ENCODE measurements at regions not wholly inside any gene's neighbourhood (a gene's known extent, or its start where the extent isn't known, plus 50 kb on each side); places are given as distances from the start of the nearest gene placed in this dataset.

- intact Hi-C loops (cut with micrococcal nuclease), result no loop called here
- ChIA-PET CTCF (ENCODE audit: partially characterized antibody) (no interaction called here), POLR2A (ENCODE audit: partially characterized antibody) (no interaction called here)
- Histone ChIP-seq H3K4me3 (ENCODE audit: low read length in 2 of 2) (no peak overlapping the region), H3K36me3 (ENCODE audit: insufficient read depth, low read length) (no peaks in the 10 kb centered on the region), H3K27me3 (ENCODE audit: insufficient read depth, low read length) (no peaks in the 10 kb centered on the region), H3K27ac (ENCODE audit: low read depth, low read length) (no peak overlapping the region), H3K4me1 (ENCODE audit: insufficient read depth, low read length) (no peaks in the 10 kb centered on the region), H3K9me3 (ENCODE audit: control insufficient read depth in 1 of 2, low read length in 2 of 2) (no peaks in the 10 kb centered on the region)
- DNase-seq, result no peak
- Mint-ChIP-seq H3K9me3 (no peaks in the 10 kb centered on the region), H3K27ac (no peak overlapping the region), H3K4me3 (no peak overlapping the region), H3K27me3 (peaks cover 7 to 8% of the 10 kb centered on the region in 2 donors), H3K36me3 (no peaks in the 10 kb centered on the region), H3K4me1 (no peaks in the 10 kb centered on the region)
These were observed 142.0 kb upstream of the NPY start for GRCh38 chr7:24141874-24142509.

DNA sequence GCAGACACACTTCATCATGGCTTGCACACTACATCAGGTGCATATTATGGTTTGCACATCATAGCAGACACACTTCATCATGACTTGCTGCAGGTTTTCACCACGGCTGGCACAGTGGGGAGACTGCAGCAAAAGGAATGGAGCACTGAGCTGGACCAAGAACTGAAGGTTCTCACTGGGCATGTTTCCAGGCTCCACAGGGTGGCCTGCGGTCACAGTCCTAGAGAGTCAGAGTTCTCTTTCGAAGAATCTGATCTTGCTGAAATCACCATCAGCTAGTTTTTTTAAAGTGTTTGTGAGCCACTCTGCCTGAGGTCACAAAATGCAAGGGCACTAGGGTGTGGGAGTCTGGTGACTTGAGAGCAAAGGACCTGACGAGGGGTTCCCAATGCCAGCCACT, 140.4 kb upstream of the NPY start:
- no peak for DNase-seq

DNA sequence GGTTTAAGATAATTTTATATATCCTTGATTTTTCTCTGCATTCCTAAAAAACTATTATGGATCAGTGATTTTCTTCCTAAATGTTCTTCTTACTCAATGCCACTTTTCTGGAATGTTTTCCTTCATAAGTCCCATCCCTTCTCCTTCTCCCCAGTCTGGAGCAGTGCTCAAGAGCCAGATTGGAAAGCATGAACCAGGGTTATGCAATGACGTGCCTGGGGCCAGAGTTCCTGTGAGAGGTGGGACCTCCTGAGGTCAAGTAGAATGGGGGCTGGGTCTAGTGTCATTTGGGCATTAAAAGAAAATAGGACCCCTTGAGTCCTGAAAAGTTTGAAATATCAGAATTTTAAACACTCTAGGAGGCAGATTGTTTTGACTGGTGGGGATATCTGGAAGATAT, 132.0 kb upstream of the NPY start:
- Mint-ChIP-seq H3K27ac (no peak overlapping the region), H3K4me1 (no peaks in the 10 kb centered on the region), H3K9me3 (peaks cover 0 to 25% (median 15%) of the 10 kb centered on the region in 8 donors), H3K36me3 (no peaks in the 10 kb centered on the region), H3K4me3 (no peak overlapping the region), H3K27me3 (peaks cover 4 to 13% of the 10 kb centered on the region in 2 donors)
- intact Hi-C loops (cut with micrococcal nuclease), result no loop called here
- Histone ChIP-seq H3K4me1 (ENCODE audit: insufficient read depth, low read length) (no peaks in the 10 kb centered on the region), H3K4me3 (ENCODE audit: low read length in 2 of 2) (no peak overlapping the region), H3K36me3 (ENCODE audit: insufficient read depth, low read length) (no peaks in the 10 kb centered on the region), H3K27ac (ENCODE audit: low read depth, low read length) (no peak overlapping the region), H3K27me3 (ENCODE audit: insufficient read depth, low read length) (no peaks in the 10 kb centered on the region), H3K9me3 (ENCODE audit: control insufficient read depth in 1 of 2, low read length in 2 of 2) (no peaks in the 10 kb centered on the region)
- ChIA-PET CTCF (ENCODE audit: partially characterized antibody) (no interaction called here), POLR2A (ENCODE audit: partially characterized antibody) (no interaction called here)
- DNase-seq, result no peak

More for the DNA sequence above, 140.4 kb upstream of the NPY start:
- ChIA-PET CTCF (ENCODE audit: partially characterized antibody) (no interaction called here), POLR2A (ENCODE audit: partially characterized antibody) (no interaction called here)
- no peak overlapping the region for H3K4me3 ChIP-seq (ENCODE audit: low read length in 2 of 2)
- Mint-ChIP-seq H3K4me1 (no peaks in the 10 kb centered on the region), H3K4me3 (no peak overlapping the region), H3K36me3 (no peaks in the 10 kb centered on the region), H3K9me3 (no peaks in the 10 kb centered on the region), H3K27ac (no peak overlapping the region), H3K27me3 (peaks cover 4 to 9% of the 10 kb centered on the region in 2 donors)
- no peaks in the 10 kb centered on the region for H3K27me3 ChIP-seq (ENCODE audit: insufficient read depth, low read length)
- no peak overlapping the region for H3K27ac ChIP-seq (ENCODE audit: low read depth, low read length)
- no peaks in the 10 kb centered on the region for H3K36me3 ChIP-seq (ENCODE audit: insufficient read depth, low read length)
- no peaks in the 10 kb centered on the region for H3K9me3 ChIP-seq (ENCODE audit: control insufficient read depth in 1 of 2, low read length in 2 of 2)
- intact Hi-C loops (cut with micrococcal nuclease), result no loop called here
- H3K4me1 ChIP-seq (ENCODE audit: insufficient read depth, low read length), result no peaks in the 10 kb centered on the region

- ChIA-PET CTCF (ENCODE audit: partially characterized antibody) (no interaction called here), POLR2A (ENCODE audit: partially characterized antibody) (interaction anchor here (0.9 kb wide), 1 partner anchor 9 kb away, joined by 3 read pairs; no protein-coding TSS in a partner anchor)
- Mint-ChIP-seq H3K9me3 (peaks cover 0 to 25% (median 15%) of the 10 kb centered on the region in 8 donors), H3K4me1 (no peaks in the 10 kb centered on the region), H3K36me3 (no peaks in the 10 kb centered on the region), H3K27me3 (peaks cover 3 to 12% of the 10 kb centered on the region in 2 donors), H3K27ac (no peak overlapping the region), H3K4me3 (no peak overlapping the region)
- Histone ChIP-seq H3K9me3 (ENCODE audit: control insufficient read depth in 1 of 2, low read length in 2 of 2) (no peaks in the 10 kb centered on the region), H3K36me3 (ENCODE audit: insufficient read depth, low read length) (no peaks in the 10 kb centered on the region), H3K4me1 (ENCODE audit: insufficient read depth, low read length) (no peaks in the 10 kb centered on the region), H3K27ac (ENCODE audit: low read depth, low read length) (no peak overlapping the region), H3K27me3 (ENCODE audit: insufficient read depth, low read length) (no peaks in the 10 kb centered on the region), H3K4me3 (ENCODE audit: low read length in 2 of 2) (no peak overlapping the region)
- DNase-seq, result no peak
- intact Hi-C loops (cut with micrococcal nuclease), result no loop called here
These were observed 131.6 kb upstream of the NPY start for GRCh38 chr7:24152356-24152755.

DNA sequence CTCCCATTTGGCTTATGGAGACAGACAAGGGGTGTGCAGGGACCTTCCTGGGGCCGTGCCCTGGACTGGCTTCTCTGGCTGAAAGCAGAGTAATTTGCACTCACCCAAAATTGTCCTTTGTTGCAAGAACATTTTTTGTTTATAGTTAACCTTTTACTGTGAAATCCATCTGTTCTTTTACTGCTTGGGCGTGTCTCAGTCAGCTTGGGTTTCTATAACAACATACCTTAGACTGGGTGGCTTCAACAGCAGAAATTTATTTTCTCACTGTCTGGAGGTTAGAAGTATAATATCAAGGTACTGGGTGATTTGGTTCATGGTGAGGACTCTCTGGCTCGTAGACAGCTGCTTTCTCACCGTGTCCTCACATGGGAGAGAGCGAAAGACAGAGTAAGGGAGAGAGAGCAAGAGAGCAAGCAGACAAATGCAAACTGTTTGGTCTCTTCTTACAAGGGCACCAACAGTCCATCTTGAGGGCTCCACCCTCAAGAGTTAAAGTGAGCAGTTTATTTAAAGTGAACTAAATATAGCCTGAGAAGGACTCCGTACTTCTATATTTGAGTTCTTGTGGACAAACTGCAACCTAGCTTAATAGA, 131.0 kb upstream of the NPY start:
- no peaks in the 10 kb centered on the region for H3K36me3 ChIP-seq (ENCODE audit: insufficient read depth, low read length)
- no peaks in the 10 kb centered on the region for H3K27me3 ChIP-seq (ENCODE audit: insufficient read depth, low read length)
- Mint-ChIP-seq H3K4me3 (no peak overlapping the region), H3K4me1 (no peaks in the 10 kb centered on the region), H3K9me3 (peaks cover 0 to 25% (median 15%) of the 10 kb centered on the region in 8 donors), H3K27me3 (peaks cover 3 to 12% of the 10 kb centered on the region in 2 donors), H3K27ac (no peak overlapping the region), H3K36me3 (no peaks in the 10 kb centered on the region)
- no peak overlapping the region for H3K27ac ChIP-seq (ENCODE audit: low read depth, low read length)
- H3K4me3 ChIP-seq (ENCODE audit: low read length in 2 of 2), result no peak overlapping the region
- DNase-seq, result no peak
- POLR2A ChIA-PET (ENCODE audit: partially characterized antibody), result interaction anchor here (0.6 to 0.9 kb wide), 2 partner anchors 8 to 228 kb away, joined by 3 to 4 read pairs; no protein-coding TSS in a partner anchor
- no peaks in the 10 kb centered on the region for H3K4me1 ChIP-seq (ENCODE audit: insufficient read depth, low read length)
- intact Hi-C loops (cut with micrococcal nuclease), result no loop called here
- CTCF ChIA-PET (ENCODE audit: partially characterized antibody), result no interaction called here
- no peaks in the 10 kb centered on the region for H3K9me3 ChIP-seq (ENCODE audit: control insufficient read depth in 1 of 2, low read length in 2 of 2)

DNA sequence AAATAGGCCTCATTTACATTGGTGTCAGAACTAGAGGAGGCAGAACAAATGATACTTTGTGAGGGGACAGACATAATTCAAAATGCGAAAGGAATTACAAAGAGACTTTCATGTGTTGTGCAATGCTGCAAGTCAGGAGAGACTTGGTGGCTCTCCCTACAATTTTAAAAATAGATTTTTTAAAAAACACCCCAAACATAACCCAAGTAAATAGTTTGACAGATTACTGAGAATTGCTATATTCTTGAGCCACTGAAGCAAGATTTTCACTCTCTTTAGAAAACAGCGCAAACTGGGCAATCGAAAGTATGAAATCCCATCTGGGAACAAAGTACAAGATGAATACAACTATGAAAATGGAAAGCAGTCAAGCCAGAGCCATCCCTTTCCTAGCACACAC, 126.3 kb upstream of the NPY start:
- Mint-ChIP-seq H3K27ac (no peak overlapping the region), H3K4me1 (no peaks in the 10 kb centered on the region), H3K4me3 (no peak overlapping the region), H3K36me3 (no peaks in the 10 kb centered on the region), H3K9me3 (no peaks in the 10 kb centered on the region), H3K27me3 (peaks cover 2 to 7% of the 10 kb centered on the region in 2 donors)
- no peaks in the 10 kb centered on the region for H3K36me3 ChIP-seq (ENCODE audit: insufficient read depth, low read length)
- H3K9me3 ChIP-seq (ENCODE audit: control insufficient read depth in 1 of 2, low read length in 2 of 2), result no peaks in the 10 kb centered on the region
- POLR2A ChIA-PET (ENCODE audit: partially characterized antibody), result no interaction called here
- no peak overlapping the region for H3K4me3 ChIP-seq (ENCODE audit: low read length in 2 of 2)
- intact Hi-C loops (cut with micrococcal nuclease), result no loop called here
- H3K27me3 ChIP-seq (ENCODE audit: insufficient read depth, low read length), result no peaks in the 10 kb centered on the region
- no peak overlapping the region for H3K27ac ChIP-seq (ENCODE audit: low read depth, low read length)
- no peak for DNase-seq
- H3K4me1 ChIP-seq (ENCODE audit: insufficient read depth, low read length), result no peaks in the 10 kb centered on the region
- CTCF ChIA-PET (ENCODE audit: partially characterized antibody), result no interaction called here

DNA sequence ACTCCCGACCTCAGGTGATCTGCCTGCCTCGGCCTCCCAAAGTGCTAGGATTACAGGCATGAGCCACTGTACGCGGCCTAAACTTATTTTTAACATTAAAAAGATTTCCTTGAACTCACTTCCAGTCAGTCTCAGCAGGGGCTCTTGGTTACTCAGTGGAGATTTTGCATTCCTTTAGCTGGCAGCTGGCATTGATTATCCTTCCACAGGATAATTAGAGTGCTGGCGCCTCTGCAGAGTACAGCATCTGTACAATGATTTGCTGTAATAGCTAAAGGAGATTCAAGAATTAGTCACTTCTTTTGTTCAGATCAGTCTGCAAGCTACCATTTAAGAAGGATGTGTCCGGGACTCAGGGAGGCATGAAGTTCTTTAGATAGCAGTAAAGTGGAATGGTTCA, 125.0 kb upstream of the NPY start:
- H3K27me3 Mint-ChIP-seq, result peaks cover 2 to 5% of the 10 kb centered on the region in 2 donors
- H3K9me3 Mint-ChIP-seq, result peaks cover 0 to 6% (median 0%) of the 10 kb centered on the region in 8 donors
- Histone ChIP-seq H3K9me3 (ENCODE audit: control insufficient read depth in 1 of 2, low read length in 2 of 2) (no peaks in the 10 kb centered on the region), H3K36me3 (ENCODE audit: insufficient read depth, low read length) (no peaks in the 10 kb centered on the region), H3K4me1 (ENCODE audit: insufficient read depth, low read length) (no peaks in the 10 kb centered on the region), H3K4me3 (ENCODE audit: low read length in 2 of 2) (no peak overlapping the region), H3K27ac (ENCODE audit: low read depth, low read length) (no peak overlapping the region), H3K27me3 (ENCODE audit: insufficient read depth, low read length) (no peaks in the 10 kb centered on the region)
- POLR2A ChIA-PET (ENCODE audit: partially characterized antibody), result no interaction called here
- CTCF ChIA-PET (ENCODE audit: partially characterized antibody), result no interaction called here
- intact Hi-C loops (cut with micrococcal nuclease), result no loop called here
- no peaks in the 10 kb centered on the region for H3K4me1 Mint-ChIP-seq
- H3K36me3 Mint-ChIP-seq, result no peaks in the 10 kb centered on the region
- no peak for DNase-seq
- H3K4me3 Mint-ChIP-seq, result no peak overlapping the region
- no peak overlapping the region for H3K27ac Mint-ChIP-seq

All from CD4-positive, alpha-beta memory T cell (primary cell).